ENCODE measurements at regions not wholly inside any gene's neighbourhood (a gene's known extent, or its start where the extent isn't known, plus 50 kb on each side); places are given as distances from the start of the nearest gene placed in this dataset.

DNA sequence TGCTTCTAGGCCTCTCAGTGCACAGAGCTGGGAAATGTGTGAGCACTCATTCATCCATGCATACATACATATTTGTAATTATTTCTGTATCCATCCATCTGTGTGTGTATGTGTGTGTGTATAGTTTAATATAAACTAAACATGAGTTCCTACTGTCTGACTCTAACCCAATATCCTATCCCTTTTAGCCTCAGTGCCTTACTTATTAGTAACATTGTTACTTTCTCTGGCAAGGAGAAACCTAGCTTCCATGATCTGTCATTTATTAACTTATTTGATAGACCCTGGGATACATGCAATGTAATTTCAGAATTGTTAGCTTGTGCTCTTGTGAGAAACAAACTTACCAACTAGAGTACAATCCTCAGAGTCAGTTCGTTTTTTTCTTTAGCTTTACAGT is 59.0 kb upstream of the WSCD1 start:
- TF ChIP-seq, protein P1, sequence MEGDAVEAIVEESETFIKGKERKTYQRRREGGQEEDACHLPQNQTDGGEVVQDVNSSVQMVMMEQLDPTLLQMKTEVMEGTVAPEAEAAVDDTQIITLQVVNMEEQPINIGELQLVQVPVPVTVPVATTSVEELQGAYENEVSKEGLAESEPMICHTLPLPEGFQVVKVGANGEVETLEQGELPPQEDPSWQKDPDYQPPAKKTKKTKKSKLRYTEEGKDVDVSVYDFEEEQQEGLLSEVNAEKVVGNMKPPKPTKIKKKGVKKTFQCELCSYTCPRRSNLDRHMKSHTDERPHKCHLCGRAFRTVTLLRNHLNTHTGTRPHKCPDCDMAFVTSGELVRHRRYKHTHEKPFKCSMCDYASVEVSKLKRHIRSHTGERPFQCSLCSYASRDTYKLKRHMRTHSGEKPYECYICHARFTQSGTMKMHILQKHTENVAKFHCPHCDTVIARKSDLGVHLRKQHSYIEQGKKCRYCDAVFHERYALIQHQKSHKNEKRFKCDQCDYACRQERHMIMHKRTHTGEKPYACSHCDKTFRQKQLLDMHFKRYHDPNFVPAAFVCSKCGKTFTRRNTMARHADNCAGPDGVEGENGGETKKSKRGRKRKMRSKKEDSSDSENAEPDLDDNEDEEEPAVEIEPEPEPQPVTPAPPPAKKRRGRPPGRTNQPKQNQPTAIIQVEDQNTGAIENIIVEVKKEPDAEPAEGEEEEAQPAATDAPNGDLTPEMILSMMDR (IDR thresholded peaks at IDR 0.05; ENCODE audit: insufficient read depth, low read depth, low read length): no peak
- no peak for TF ChIP-seq EZH2 (IDR thresholded peaks at IDR 0.05; ENCODE audit: insufficient read depth, low read length)
